Sigmoid colon (tissue), 4 donors: ENCODE measurements at regions not wholly inside any gene's neighbourhood (a gene's known extent, or its start where the extent isn't known, plus 50 kb on each side); places are given as distances from the start of the nearest gene placed in this dataset.

Experiments used
- CTCF ChIP-seq, 4 experiments: fragments of 450-650 bp in 3 of 4; fragments of 200-600 bp in 1 of 4; IDR thresholded peaks; one replicate each; pipeline ENCODE4 v1.5.1; 2016 to 2019; ENCODE audit warnings: antibody characterized with exemption in 4 of 4, mild to moderate bottlenecking in 3 of 4, moderate library complexity in 2 of 4
- EP300 ChIP-seq, 4 donors: sonication (generic); formaldehyde crosslinking; IDR thresholded peaks; one replicate each; pipeline ENCODE4 v1.6.1; 2017; ENCODE audit warnings: antibody characterized with exemption in 4 of 4
- POLR2A ChIP-seq, 2 donors: fragments of 450-650 bp; IDR thresholded peaks; one replicate each; pipeline ENCODE4 v1.6.1; 2016; ENCODE audit warnings: antibody characterized with exemption in 2 of 2, mild to moderate bottlenecking in 2 of 2, moderate library complexity in 2 of 2
- POLR2AphosphoS5 ChIP-seq, 4 donors: sonication (generic); formaldehyde crosslinking; IDR thresholded peaks; one replicate each; pipeline ENCODE4 v1.6.1; 2017; ENCODE audit warnings: antibody characterized with exemption in 4 of 4

GRCh38 chr14:106268013-106268727 is 741.8 kb downstream of the TMEM121 start:
- no peak for TF ChIP-seq CTCF (IDR thresholded peaks at IDR 0.05)
- TF ChIP-seq POLR2A (IDR thresholded peaks at IDR 0.05): no peak
- TF ChIP-seq EP300 (IDR thresholded peaks at IDR 0.05): no peak
- TF ChIP-seq POLR2AphosphoS5 (IDR thresholded peaks at IDR 0.05): no peak
